HEK293 (cell line): ENCODE measurements at regions not wholly inside any gene's neighbourhood (a gene's known extent, or its start where the extent isn't known, plus 50 kb on each side); places are given as distances from the start of the nearest gene placed in this dataset.

Source experiments
- AEBP2 ChIP-seq: fragments of 450-650 bp; formaldehyde crosslinking; IDR thresholded peaks from 2 replicates; pipeline ENCODE4 v1.5.1; 2016; ENCODE audit warnings: missing biosample characterization, missing genetic modification characterization, borderline replicate concordance
- CTCF ChIP-seq: fragments of 450-650 bp; formaldehyde crosslinking; IDR thresholded peaks from 2 replicates; pipeline ENCODE4 v1.5.1; 2016; ENCODE audit warnings: missing biosample characterization, missing genetic modification characterization
- PATZ1 ChIP-seq: fragments of 450-650 bp; formaldehyde crosslinking; IDR thresholded peaks from 2 replicates; pipeline ENCODE4 v1.5.1; 2016; ENCODE audit warnings: missing biosample characterization, missing genetic modification characterization
- PBX3 ChIP-seq: sonication (generic); formaldehyde crosslinking; IDR thresholded peaks from 2 replicates; pipeline ENCODE4 v1.8.1; 2022; ENCODE audit warnings: mild to moderate bottlenecking, moderate library complexity, missing genetic modification reagents
- WT1 ChIP-seq: fragments of 450-650 bp; formaldehyde crosslinking; IDR thresholded peaks from 2 replicates; pipeline ENCODE4 v1.5.1; 2016; ENCODE audit warnings: missing biosample characterization, missing genetic modification characterization
- ZBTB6 ChIP-seq: fragments of 450-650 bp; formaldehyde crosslinking; IDR thresholded peaks from 2 replicates; pipeline ENCODE4 v1.5.1; 2017; ENCODE audit warnings: missing biosample characterization, missing genetic modification characterization
- ZNF138 ChIP-seq: fragments of 450-650 bp; formaldehyde crosslinking; IDR thresholded peaks from 2 replicates; pipeline ENCODE4 v1.5.1; 2016; ENCODE audit warnings: missing biosample characterization, missing genetic modification characterization, borderline replicate concordance
- ZNF302 ChIP-seq: fragments of 450-650 bp; formaldehyde crosslinking; IDR thresholded peaks from 2 replicates; pipeline ENCODE4 v1.5.1; 2016; ENCODE audit warnings: missing biosample characterization, missing genetic modification characterization, low read depth
- ZNF366 ChIP-seq: fragments of 450-650 bp; formaldehyde crosslinking; conservative IDR thresholded peaks from 2 replicates; pipeline ENCODE4 v1.5.1; 2016; ENCODE audit warnings: missing biosample characterization, missing genetic modification characterization
- ZNF449 ChIP-seq: fragments of 450-650 bp; formaldehyde crosslinking; IDR thresholded peaks from 2 replicates; pipeline ENCODE4 v1.5.1; 2017; ENCODE audit warnings: missing biosample characterization, mild to moderate bottlenecking, missing genetic modification characterization, moderate library complexity
- ZNF548 ChIP-seq: fragments of 450-650 bp; formaldehyde crosslinking; IDR thresholded peaks from 2 replicates; pipeline ENCODE4 v1.5.1; 2016; ENCODE audit warnings: missing biosample characterization, missing genetic modification characterization
- ZNF600 ChIP-seq: fragments of 450-650 bp; formaldehyde crosslinking; IDR thresholded peaks from 2 replicates; pipeline ENCODE4 v1.5.1; 2016; ENCODE audit warnings: missing biosample characterization, missing genetic modification characterization
- ZNF76 ChIP-seq: fragments of 450-650 bp; formaldehyde crosslinking; IDR thresholded peaks from 2 replicates; pipeline ENCODE4; 2016; ENCODE audit warnings: low read depth, missing biosample characterization, missing genetic modification characterization, borderline replicate concordance
- ZNF843 ChIP-seq: fragments of 450-650 bp; formaldehyde crosslinking; IDR thresholded peaks from 2 replicates; pipeline ENCODE4 v1.5.1; 2016; ENCODE audit warnings: missing biosample characterization, missing genetic modification characterization

- TF ChIP-seq CTCF (tag by site-specific recombination) (no peak), ZNF366 (tag by site-specific recombination) (no peak), ZNF76 (tag by site-specific recombination) (no peak), WT1 (no peak), ZBTB6 (tag by site-specific recombination) (no peak), ZNF138 (tag by site-specific recombination) (no peak), ZNF449 (tag by site-specific recombination) (no peak), AEBP2 (tag by site-specific recombination) (no peak), ZNF548 (tag by site-specific recombination) (no peak), PBX3 (CRISPR knock-in tag) (no peak), ZNF600 (tag by site-specific recombination) (no peak), ZNF843 (tag by site-specific recombination) (no peak), PATZ1 (tag by site-specific recombination) (no peak), ZNF302 (tag by site-specific recombination) (no peak)
These were observed 580.9 kb upstream of the WWC1 start for GRCh38 chr5:167710444-167711073.
